WERI-Rb-1 (cell line): ENCODE measurements at regions not wholly inside any gene's neighbourhood (a gene's known extent, or its start where the extent isn't known, plus 50 kb on each side); places are given as distances from the start of the nearest gene placed in this dataset.

Source experiments
- DNase-seq: peaks from one replicate; pipeline ENCODE4 v3.0.0-alpha.2; 2020
- H3K27ac ChIP-seq: fragments of 250-450 bp; sonication (Bioruptor Pico); 2 replicates; pipeline ENCODE4 v1.5.1; 2020; ENCODE audit warnings: mild to moderate bottlenecking, moderate library complexity
- H3K27me3 ChIP-seq: fragments of 250-450 bp; sonication (Bioruptor Pico); 2 replicates; pipeline ENCODE4 v1.5.1; 2021; ENCODE audit warnings: mild to moderate bottlenecking, low read depth, moderate library complexity; ENCODE audit not compliant: insufficient read depth, severe bottlenecking
- H3K36me3 ChIP-seq: fragments of 250-450 bp; sonication (Bioruptor Pico); 2 replicates; pipeline ENCODE4 v1.5.1; 2020; ENCODE audit warnings: mild to moderate bottlenecking, moderate library complexity
- H3K4me3 ChIP-seq: 2 replicates; pipeline ENCODE4 v1.5.1; 2011; ENCODE audit warnings: low read depth, mild to moderate bottlenecking, control low read depth, low read length
- H3K9me3 ChIP-seq: fragments of 250-450 bp; sonication (Bioruptor Pico); 2 replicates; pipeline ENCODE4 v1.5.1; 2021; ENCODE audit warnings: mild to moderate bottlenecking, moderate library complexity; ENCODE audit not compliant: severe bottlenecking
- TF ChIP-seq, protein P1 (sequence below): IDR thresholded peaks from 2 replicates; pipeline ENCODE4 v1.5.1; 2011; ENCODE audit warnings: low read depth, mild to moderate bottlenecking, control low read depth, inconsistent platforms, low read length

DNA sequence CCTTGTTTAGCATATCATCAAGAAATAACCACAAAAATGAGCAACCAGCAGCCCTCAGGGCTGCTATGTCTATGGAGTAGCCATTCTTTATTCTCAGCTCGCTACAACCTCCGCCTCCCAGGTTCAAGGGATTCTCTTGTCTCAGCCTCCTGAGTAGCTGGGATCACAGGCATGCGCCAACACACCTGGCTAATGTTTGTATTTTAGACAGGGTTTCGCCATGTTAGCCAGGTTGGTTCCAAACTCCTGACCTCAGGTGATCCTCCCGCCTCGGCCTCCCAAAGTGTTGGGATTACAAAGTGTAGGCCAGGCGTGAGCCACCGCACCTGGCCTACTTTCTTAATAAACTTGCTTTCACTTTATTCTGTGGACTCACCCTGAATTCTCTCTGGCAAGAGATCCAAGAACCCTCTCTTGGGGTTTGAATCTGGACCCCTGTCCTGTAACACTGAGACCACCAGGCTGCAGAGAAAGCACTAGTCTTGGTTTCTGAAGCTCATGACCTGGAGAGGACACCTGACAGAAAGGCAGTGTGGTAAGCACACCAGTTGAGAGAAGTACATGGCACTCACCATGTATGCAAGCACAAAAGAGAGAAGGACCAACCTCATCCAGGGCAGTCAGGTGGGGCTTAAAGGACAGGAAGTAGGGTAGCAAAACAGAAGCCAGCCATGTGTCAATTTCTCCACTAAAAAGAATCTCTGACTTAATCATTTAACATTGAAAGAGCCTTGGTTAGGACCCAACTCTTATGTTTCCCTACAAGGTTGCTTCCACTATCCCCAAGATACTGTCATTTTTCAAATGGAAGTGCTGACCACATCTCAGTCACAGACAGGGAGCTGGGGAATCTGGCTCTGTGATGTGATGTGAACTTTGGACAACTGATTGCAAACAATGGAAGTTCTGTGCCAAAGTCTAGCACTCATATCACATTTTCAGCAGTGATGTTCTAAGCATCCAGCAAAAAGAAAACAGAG is 97.4 kb upstream of the DST start:
- no peak overlapping the region for H3K27ac ChIP-seq
- H3K9me3 ChIP-seq, result no peaks in the 10 kb centered on the region
- H3K4me3 ChIP-seq, result no peak overlapping the region
- no peak for DNase-seq
- TF ChIP-seq, protein P1, sequence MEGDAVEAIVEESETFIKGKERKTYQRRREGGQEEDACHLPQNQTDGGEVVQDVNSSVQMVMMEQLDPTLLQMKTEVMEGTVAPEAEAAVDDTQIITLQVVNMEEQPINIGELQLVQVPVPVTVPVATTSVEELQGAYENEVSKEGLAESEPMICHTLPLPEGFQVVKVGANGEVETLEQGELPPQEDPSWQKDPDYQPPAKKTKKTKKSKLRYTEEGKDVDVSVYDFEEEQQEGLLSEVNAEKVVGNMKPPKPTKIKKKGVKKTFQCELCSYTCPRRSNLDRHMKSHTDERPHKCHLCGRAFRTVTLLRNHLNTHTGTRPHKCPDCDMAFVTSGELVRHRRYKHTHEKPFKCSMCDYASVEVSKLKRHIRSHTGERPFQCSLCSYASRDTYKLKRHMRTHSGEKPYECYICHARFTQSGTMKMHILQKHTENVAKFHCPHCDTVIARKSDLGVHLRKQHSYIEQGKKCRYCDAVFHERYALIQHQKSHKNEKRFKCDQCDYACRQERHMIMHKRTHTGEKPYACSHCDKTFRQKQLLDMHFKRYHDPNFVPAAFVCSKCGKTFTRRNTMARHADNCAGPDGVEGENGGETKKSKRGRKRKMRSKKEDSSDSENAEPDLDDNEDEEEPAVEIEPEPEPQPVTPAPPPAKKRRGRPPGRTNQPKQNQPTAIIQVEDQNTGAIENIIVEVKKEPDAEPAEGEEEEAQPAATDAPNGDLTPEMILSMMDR, result no peak
- H3K27me3 ChIP-seq, result no peaks in the 10 kb centered on the region
- H3K36me3 ChIP-seq, result no peaks in the 10 kb centered on the region

DNA sequence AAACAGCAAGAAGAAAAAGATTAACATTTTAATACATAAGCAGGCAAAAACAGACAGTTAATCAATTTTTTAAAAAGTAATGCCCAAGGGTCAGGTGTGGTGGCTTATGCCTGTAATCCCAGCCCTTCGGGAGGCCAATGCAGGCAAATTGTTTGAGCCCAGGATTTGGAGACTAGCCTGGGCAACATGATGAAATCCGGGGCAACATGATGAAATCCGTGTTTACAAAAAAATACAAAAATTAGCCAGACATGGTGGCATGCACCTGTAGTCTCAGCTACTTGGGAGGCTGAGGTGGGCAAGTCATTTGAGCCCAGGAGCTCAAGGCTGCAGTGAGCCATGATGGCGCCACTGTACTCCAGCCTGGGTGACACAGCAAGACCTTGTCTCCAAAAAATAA is 94.1 kb upstream of the DST start:
- TF ChIP-seq, protein P1, result no peak
- Histone ChIP-seq H3K36me3 (no peaks in the 10 kb centered on the region), H3K9me3 (no peaks in the 10 kb centered on the region), H3K27ac (no peak overlapping the region), H3K4me3 (no peak overlapping the region), H3K27me3 (no peaks in the 10 kb centered on the region)
- DNase-seq, result no peak

DNA sequence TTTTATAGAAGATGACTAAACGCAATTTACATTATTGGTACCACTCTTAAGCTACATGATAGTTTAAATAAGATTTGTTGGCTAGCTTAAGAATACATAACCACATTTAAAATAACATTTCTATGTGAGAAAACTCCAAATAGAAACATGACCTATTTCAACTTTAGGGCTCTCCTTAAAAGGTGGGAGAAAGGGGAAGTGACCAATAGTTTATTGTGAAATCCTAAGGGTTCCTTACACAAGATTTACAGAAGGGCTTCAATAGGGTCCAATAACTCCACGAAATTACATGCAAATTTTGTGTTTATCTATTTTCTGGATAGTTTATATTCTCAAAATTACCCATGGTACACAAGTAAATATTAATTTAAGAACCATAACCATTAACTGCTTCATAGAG is 91.6 kb upstream of the DST start:
- TF ChIP-seq, protein P1, result no peak
- no peaks in the 10 kb centered on the region for H3K9me3 ChIP-seq
- H3K4me3 ChIP-seq, result no peak overlapping the region
- no peaks in the 10 kb centered on the region for H3K36me3 ChIP-seq
- DNase-seq, result no peak
- H3K27ac ChIP-seq, result no peak overlapping the region
- H3K27me3 ChIP-seq, result no peaks in the 10 kb centered on the region

DNA sequence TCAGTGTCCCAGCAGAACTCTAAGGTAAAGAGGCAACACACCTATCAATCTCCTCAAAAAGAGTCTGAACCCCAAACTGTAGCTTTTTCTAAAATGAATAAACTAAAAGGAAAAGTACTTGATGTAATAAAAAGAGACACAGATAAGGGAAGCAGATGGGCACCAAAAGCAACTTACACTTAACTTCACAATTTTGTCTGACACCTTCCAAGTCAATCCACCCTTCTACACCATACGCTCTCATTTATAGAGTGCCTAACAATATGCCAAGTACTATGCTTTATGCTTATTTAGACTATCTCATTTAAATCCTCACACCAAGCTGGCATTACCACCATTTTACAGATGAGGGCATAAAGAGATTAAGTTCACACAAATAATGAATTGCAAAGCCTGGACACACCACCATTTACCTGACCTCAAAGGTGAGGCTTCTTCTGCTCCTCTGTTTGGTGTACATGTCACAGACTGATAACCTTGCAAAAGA is 90.6 kb upstream of the DST start:
- no peak overlapping the region for H3K4me3 ChIP-seq
- no peak for DNase-seq
- TF ChIP-seq, protein P1, result no peak
- no peak overlapping the region for H3K27ac ChIP-seq
- H3K36me3 ChIP-seq, result no peaks in the 10 kb centered on the region
- H3K9me3 ChIP-seq, result no peaks in the 10 kb centered on the region
- H3K27me3 ChIP-seq, result no peaks in the 10 kb centered on the region

DNA sequence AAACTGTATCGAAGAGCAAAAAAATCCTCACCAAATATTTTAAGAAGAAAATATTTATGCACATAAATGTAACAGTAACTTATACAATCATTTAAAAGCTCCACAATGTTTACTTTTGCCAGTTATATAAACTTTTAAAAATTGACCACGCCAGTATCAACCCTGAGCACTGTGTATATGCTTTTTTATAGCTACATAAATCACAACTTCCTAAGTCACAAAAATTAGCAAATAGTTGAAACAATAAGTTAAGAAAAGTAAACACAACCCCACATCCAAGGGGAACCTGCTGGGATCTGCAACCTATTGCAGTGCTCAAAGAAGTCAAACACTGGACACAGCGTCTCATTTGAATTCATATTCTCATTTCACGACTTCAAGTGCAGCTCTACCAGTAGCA is 89.8 kb upstream of the DST start:
- H3K36me3 ChIP-seq, result no peaks in the 10 kb centered on the region
- TF ChIP-seq, protein P1, result no peak
- DNase-seq, result no peak
- H3K4me3 ChIP-seq, result no peak overlapping the region
- H3K27me3 ChIP-seq, result no peaks in the 10 kb centered on the region
- no peaks in the 10 kb centered on the region for H3K9me3 ChIP-seq
- H3K27ac ChIP-seq, result no peak overlapping the region
